ENCODE measurements at regions not wholly inside any gene's neighbourhood (a gene's known extent, or its start where the extent isn't known, plus 50 kb on each side); places are given as distances from the start of the nearest gene placed in this dataset.

DNA sequence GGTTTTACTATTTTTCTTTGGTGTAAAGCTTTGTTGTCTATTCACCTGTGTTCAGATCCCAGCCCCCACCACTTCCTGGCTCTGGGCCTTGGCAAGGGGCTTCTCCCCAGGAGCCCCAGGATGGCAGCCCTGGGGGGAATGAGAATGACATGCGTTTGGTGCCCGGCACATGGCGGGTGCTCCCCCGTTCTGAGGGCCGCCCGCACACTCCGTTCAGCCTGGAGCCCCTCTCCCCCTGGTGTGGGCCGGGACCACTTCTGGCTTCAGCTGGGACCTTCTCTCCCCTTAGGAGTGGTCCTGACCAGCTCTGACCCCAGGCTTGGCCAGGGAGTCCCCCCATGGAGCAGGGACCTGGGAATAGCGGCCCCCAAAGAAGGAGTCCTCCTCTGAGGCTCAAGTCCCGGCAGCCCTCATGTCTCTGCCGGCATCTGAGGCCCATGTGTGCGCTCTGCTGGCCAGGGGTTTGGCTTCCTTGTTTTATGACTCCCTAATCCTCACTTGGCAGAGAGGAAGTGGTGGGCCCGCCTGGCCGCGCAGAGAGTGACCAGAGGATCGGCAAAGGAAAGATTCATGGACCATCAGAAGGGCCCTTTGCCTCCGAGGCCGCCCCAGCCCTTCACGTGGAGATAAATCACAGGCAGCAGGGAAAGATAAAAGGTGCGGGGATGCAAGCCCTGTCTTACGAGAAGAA lies 57.0 kb upstream of the LMX1B start:
- WGBS (ENCODE audit: insufficient coverage), result 68% methylated on average over 20 of the region's 21 CpGs
- Histone ChIP-seq H3K36me3 (ENCODE audit: control insufficient read depth, insufficient read depth, low read length) (no peaks in the 10 kb centered on the region), H3K27me3 (ENCODE audit: control insufficient read depth, insufficient read depth, low read length) (no peaks in the 10 kb centered on the region), H3K27ac (ENCODE audit: low read depth, low read length) (no peak overlapping the region), H3K4me3 (ENCODE audit: low read depth, low read length) (no peak overlapping the region), H3K9me3 (ENCODE audit: control insufficient read depth, insufficient read depth, low read length) (no peaks in the 10 kb centered on the region), H3K4me1 (ENCODE audit: control insufficient read depth, insufficient read depth, low read length) (no peaks in the 10 kb centered on the region)
- DNase-seq (ENCODE audit: low read depth in 4 of 6, low spot score in 6 of 6), result peak in 1 of 6 donors; percentile 12

DNA sequence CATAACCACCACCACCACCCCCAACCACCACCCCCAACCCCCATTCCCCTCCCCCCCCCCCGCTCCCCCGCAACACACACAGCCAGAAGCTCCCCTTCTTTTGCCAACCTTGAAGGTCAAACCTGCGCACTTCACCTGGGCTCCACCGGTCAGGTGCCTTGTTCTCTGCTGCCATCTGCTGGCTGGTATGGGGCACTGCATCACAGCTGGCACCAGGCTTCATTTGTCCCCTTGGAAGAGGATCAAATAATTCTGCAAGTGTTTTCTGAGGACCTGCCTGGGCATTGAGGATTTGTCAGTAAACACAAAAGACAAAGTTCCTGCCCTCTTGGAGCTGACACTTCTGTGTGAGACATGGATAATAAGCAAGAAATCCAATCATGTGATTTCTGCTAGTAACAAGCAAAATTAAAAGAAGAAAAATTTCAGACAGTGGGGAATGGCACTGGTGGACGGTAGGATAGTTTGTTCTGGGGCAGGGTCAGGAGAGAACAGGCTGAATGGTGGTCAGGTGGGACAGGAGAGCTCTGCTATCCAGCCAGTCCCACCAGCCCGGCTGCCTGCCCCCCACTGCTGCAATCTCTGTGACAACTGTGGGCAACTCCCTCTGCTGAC lies 55.6 kb upstream of the LMX1B start:
- no peak overlapping the region for H3K27ac ChIP-seq (ENCODE audit: low read depth, low read length)
- 33% methylated on average over 2 of the region's 6 CpGs for WGBS (ENCODE audit: insufficient coverage)
- H3K9me3 ChIP-seq (ENCODE audit: control insufficient read depth, insufficient read depth, low read length), result no peaks in the 10 kb centered on the region
- H3K4me3 ChIP-seq (ENCODE audit: low read depth, low read length), result no peak overlapping the region
- peak in 4 of 6 donors; percentile 31 to 90 (median 54) for DNase-seq (ENCODE audit: low read depth in 4 of 6, low spot score in 6 of 6)
- peaks cover under 1% of the 10 kb centered on the region for H3K27me3 ChIP-seq (ENCODE audit: control insufficient read depth, insufficient read depth, low read length)
- H3K4me1 ChIP-seq (ENCODE audit: control insufficient read depth, insufficient read depth, low read length), result no peaks in the 10 kb centered on the region
- no peaks in the 10 kb centered on the region for H3K36me3 ChIP-seq (ENCODE audit: control insufficient read depth, insufficient read depth, low read length)

GRCh38 chr9:126559296-126559695 lies 54.4 kb upstream of the LMX1B start:
- no peaks in the 10 kb centered on the region for H3K4me1 ChIP-seq (ENCODE audit: control insufficient read depth, insufficient read depth, low read length)
- peaks cover 2% of the 10 kb centered on the region for H3K27me3 ChIP-seq (ENCODE audit: control insufficient read depth, insufficient read depth, low read length)
- no peaks in the 10 kb centered on the region for H3K9me3 ChIP-seq (ENCODE audit: control insufficient read depth, insufficient read depth, low read length)
- WGBS (ENCODE audit: insufficient coverage), result no CpG with 5 or more reads among the region's 2 CpGs
- H3K4me3 ChIP-seq (ENCODE audit: low read depth, low read length), result no peak overlapping the region
- H3K27ac ChIP-seq (ENCODE audit: low read depth, low read length), result no peak overlapping the region
- no peaks in the 10 kb centered on the region for H3K36me3 ChIP-seq (ENCODE audit: control insufficient read depth, insufficient read depth, low read length)
- no peak for DNase-seq (ENCODE audit: low read depth in 4 of 6, low spot score in 6 of 6)

- 49% methylated on average over 9 of the region's 9 CpGs for WGBS (ENCODE audit: insufficient coverage)
- Histone ChIP-seq H3K27me3 (ENCODE audit: control insufficient read depth, insufficient read depth, low read length) (peaks cover 2% of the 10 kb centered on the region), H3K27ac (ENCODE audit: low read depth, low read length) (no peak overlapping the region), H3K9me3 (ENCODE audit: control insufficient read depth, insufficient read depth, low read length) (no peaks in the 10 kb centered on the region), H3K4me3 (ENCODE audit: low read depth, low read length) (no peak overlapping the region), H3K4me1 (ENCODE audit: control insufficient read depth, insufficient read depth, low read length) (no peaks in the 10 kb centered on the region), H3K36me3 (ENCODE audit: control insufficient read depth, insufficient read depth, low read length) (no peaks in the 10 kb centered on the region)
- DNase-seq (ENCODE audit: low read depth in 4 of 6, low spot score in 6 of 6), result no peak
Measured at GRCh38 chr9:126561582-126561981, 52.1 kb upstream of the LMX1B start.

DNA sequence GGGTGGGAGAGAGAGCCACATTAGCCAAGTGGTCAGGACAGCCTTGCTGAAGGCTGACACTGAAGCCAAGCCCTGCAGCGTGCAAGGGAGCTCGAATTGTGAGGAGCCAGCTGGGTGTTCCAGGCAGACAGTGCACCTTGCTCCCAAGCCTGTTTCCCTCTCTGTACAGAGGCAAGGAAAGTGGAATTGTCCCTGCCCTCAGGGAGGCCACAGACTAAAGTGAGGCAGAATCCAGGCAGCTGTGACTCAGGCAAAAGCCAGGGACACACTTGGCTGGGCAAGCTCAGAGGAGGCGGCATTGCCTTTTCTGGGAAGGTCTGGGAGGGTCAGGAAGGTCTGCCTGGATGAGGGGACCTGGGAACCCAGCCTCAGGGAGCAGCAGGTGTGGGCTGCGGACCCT lies 50.2 kb upstream of the LMX1B start:
- Histone ChIP-seq H3K36me3 (ENCODE audit: control insufficient read depth, insufficient read depth, low read length) (no peaks in the 10 kb centered on the region), H3K27me3 (ENCODE audit: control insufficient read depth, insufficient read depth, low read length) (peaks cover 2% of the 10 kb centered on the region), H3K27ac (ENCODE audit: low read depth, low read length) (no peak overlapping the region), H3K9me3 (ENCODE audit: control insufficient read depth, insufficient read depth, low read length) (no peaks in the 10 kb centered on the region), H3K4me3 (ENCODE audit: low read depth, low read length) (no peak overlapping the region), H3K4me1 (ENCODE audit: control insufficient read depth, insufficient read depth, low read length) (no peaks in the 10 kb centered on the region)
- WGBS (ENCODE audit: insufficient coverage), result 85% methylated on average over 4 of the region's 4 CpGs
- DNase-seq (ENCODE audit: low read depth in 4 of 6, low spot score in 6 of 6), result no peak

Measured in spinal cord (tissue), 9 donors.